T-cell (primary cell): ENCODE measurements at regions not wholly inside any gene's neighbourhood (a gene's known extent, or its start where the extent isn't known, plus 50 kb on each side); places are given as distances from the start of the nearest gene placed in this dataset.

Experiments used
- ATAC-seq, 4 experiments: fragments of 200-7000 bp in 3 of 4; fragments of 150-1000 bp in 1 of 4; cut with Tn5 transposase; replicated peaks in 1 of 4; 1 replicate in 3 of 4; 2 replicates in 1 of 4; pipeline ENCODE4 v1.10.0; 2021; ENCODE audit warnings: moderate library complexity in 3 of 4, mild to moderate bottlenecking in 2 of 4, moderate number of reproducible peaks in 1 of 4
- CTCF ChIA-PET, 2 donors: fragments of 300-600 bp; sonication (Branson Sonifier 250); formaldehyde crosslinking; loops; one replicate each; lab custom pipeline; 2022; ENCODE audit warnings: antibody characterized with exemption in 2 of 2; lab: Charles Lee
- POLR2A ChIA-PET, 2 donors: fragments of 300-600 bp; sonication (Branson Sonifier 250); formaldehyde crosslinking; loops; one replicate each; lab custom pipeline; 2022; ENCODE audit warnings: antibody characterized with exemption in 2 of 2; lab: Charles Lee
- DNase-seq, 35 experiments: peaks; one replicate each; pipeline versions ENCODE4 v3.0.0 to v3.0.0-alpha.2; 2013 to 2023
- H3K27ac ChIP-seq: one replicate; pipeline ENCODE4 v1.5.1; 2013; ENCODE audit warnings: low read length
- H3K27me3 ChIP-seq, 2 experiments: replicated peaks in 1 of 2; 1 replicate in 1 of 2; 2 replicates in 1 of 2; pipeline versions ENCODE4 v1.6.1 to v1.7.0; 2013; ENCODE audit warnings: low read length in 1 of 2, mixed read lengths in 1 of 2; ENCODE audit not compliant: control insufficient read depth in 2 of 2, insufficient read depth in 2 of 2; ENCODE audit errors: extremely low read depth in 1 of 2
- H3K36me3 ChIP-seq, 2 donors: 1 replicate in 1 of 2; 2 replicates in 1 of 2; pipeline versions ENCODE4 v1.6.1 to v1.7.0; 2013; ENCODE audit warnings: low read length in 1 of 2; ENCODE audit not compliant: control insufficient read depth in 2 of 2, insufficient read depth in 1 of 2; ENCODE audit errors: extremely low read depth in 1 of 2
- H3K4me1 ChIP-seq, 2 experiments: 1 replicate in 1 of 2; 2 replicates in 1 of 2; pipeline versions ENCODE4 v1.6.1 to v1.7.0; 2013; ENCODE audit warnings: low read length in 2 of 2, mixed read lengths in 1 of 2; ENCODE audit not compliant: insufficient read depth in 2 of 2, control insufficient read depth in 1 of 2; ENCODE audit errors: extremely low read depth in 1 of 2
- H3K4me3 ChIP-seq, 2 donors: 1 replicate in 1 of 2; 2 replicates in 1 of 2; pipeline versions ENCODE4 v1.5.1 to v1.7.0; 2013; ENCODE audit warnings: mild to moderate bottlenecking in 2 of 2, low read length in 1 of 2, moderate library complexity in 1 of 2; ENCODE audit not compliant: control insufficient read depth in 1 of 2; ENCODE audit errors: extremely low read depth in 1 of 2
- H3K9me3 ChIP-seq: 2 replicates; pipeline ENCODE4 v1.7.0; 2013
- H3K27ac Mint-ChIP-seq, 2 donors: one replicate each; pipeline ENCODE4 v1.8.0; 2020 to 2021; ENCODE audit warnings: mild to moderate bottlenecking in 2 of 2, mixed read lengths in 2 of 2
- H3K27me3 Mint-ChIP-seq, 2 donors: one replicate each; pipeline ENCODE4 v1.8.0; 2021 to 2022; ENCODE audit warnings: mixed read lengths in 2 of 2
- H3K36me3 Mint-ChIP-seq: one replicate; pipeline ENCODE4 v1.8.0; 2021; ENCODE audit warnings: mixed read lengths
- H3K4me1 Mint-ChIP-seq, 3 donors: one replicate each; pipeline ENCODE4 v1.8.0; 2020 to 2022; ENCODE audit warnings: mixed read lengths in 3 of 3, mild to moderate bottlenecking in 1 of 3
- H3K4me3 Mint-ChIP-seq, 3 donors: one replicate each; pipeline ENCODE4 v1.8.0; 2020 to 2022; ENCODE audit warnings: mild to moderate bottlenecking in 3 of 3, mixed read lengths in 3 of 3, moderate library complexity in 3 of 3
- H3K9me3 Mint-ChIP-seq, 3 donors: one replicate each; pipeline ENCODE4 v1.8.0; 2020 to 2022; ENCODE audit warnings: mixed read lengths in 3 of 3
- WGBS: methylation state at CpG from one replicate; pipeline ENCODE4 v1.1.5; 2013; ENCODE audit warnings: missing lambda C conversion rate; ENCODE audit not compliant: insufficient coverage; 5-methylcytosine and 5-hydroxymethylcytosine counted together

DNA sequence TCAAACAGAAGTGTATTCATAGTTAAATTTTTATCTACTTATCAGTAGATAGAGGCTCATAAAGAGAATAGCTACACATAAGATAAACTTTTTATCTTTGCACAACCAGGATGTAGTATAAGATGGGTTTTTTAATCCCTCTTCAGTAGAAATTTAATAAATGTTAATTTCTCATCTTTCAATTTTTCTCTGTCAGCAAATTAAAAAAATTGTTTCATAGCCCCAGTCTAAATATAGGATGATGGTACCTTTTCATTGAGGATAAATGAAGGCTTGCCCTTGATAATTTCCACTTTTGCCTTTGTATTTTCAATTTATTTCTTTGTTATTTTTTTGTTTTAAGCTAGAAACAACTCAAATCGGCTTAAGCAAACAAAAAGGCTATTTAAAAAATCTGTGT lies 251.2 kb upstream of the NOX3 start:
- ChIA-PET POLR2A (no interaction called here), CTCF (no interaction called here)
- Histone ChIP-seq H3K4me1 (no peaks in the 10 kb centered on the region), H3K27ac (no peak overlapping the region), H3K27me3 (peaks cover 0 to 3% of the 10 kb centered on the region in 2 experiments), H3K36me3 (no peaks in the 10 kb centered on the region), H3K4me3 (no peak overlapping the region), H3K9me3 (no peaks in the 10 kb centered on the region)
- DNase-seq (no peak), ATAC-seq (no peak)
- no peaks in the 10 kb centered on the region for H3K36me3 Mint-ChIP-seq
- peaks cover 0 to 4% of the 10 kb centered on the region in 2 donors for H3K27me3 Mint-ChIP-seq
- H3K9me3 Mint-ChIP-seq = no peaks in the 10 kb centered on the region
- no peak overlapping the region for H3K27ac Mint-ChIP-seq
- no peaks in the 10 kb centered on the region for H3K4me1 Mint-ChIP-seq
- WGBS = no CpG with 5 or more reads among the region's 1 CpG
- H3K4me3 Mint-ChIP-seq = no peak overlapping the region

DNA sequence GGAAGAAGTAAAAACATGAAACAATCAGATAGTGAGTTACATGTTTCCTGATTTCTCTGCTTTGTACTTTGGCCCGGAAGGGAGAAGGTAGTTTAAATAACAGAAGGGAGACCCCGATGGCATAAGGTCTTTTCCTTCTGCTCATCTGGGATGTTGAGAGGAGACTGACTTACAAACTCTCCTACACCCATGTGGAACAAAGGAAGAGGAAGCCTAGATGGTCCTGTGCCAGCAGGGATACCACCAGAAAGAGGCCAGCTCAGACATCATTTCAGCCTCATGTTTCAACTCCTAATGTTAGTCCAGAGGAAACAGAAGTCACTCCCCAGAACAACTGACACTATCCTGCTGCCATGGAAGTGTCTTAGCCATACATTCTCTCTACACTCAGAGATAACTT lies 250.7 kb upstream of the NOX3 start:
- Histone ChIP-seq H3K9me3 (no peaks in the 10 kb centered on the region), H3K4me3 (no peak overlapping the region), H3K27me3 (peaks cover 0 to 3% of the 10 kb centered on the region in 2 experiments), H3K27ac (no peak overlapping the region), H3K4me1 (no peaks in the 10 kb centered on the region), H3K36me3 (no peaks in the 10 kb centered on the region)
- no peak overlapping the region for H3K4me3 Mint-ChIP-seq
- no CpG with 5 or more reads among the region's 2 CpGs for WGBS
- H3K27ac Mint-ChIP-seq = no peak overlapping the region
- H3K9me3 Mint-ChIP-seq = no peaks in the 10 kb centered on the region
- ATAC-seq (no peak), DNase-seq (no peak)
- ChIA-PET POLR2A (no interaction called here), CTCF (no interaction called here)
- H3K4me1 Mint-ChIP-seq = no peaks in the 10 kb centered on the region
- peaks cover 0 to 4% of the 10 kb centered on the region in 2 donors for H3K27me3 Mint-ChIP-seq
- no peaks in the 10 kb centered on the region for H3K36me3 Mint-ChIP-seq

DNA sequence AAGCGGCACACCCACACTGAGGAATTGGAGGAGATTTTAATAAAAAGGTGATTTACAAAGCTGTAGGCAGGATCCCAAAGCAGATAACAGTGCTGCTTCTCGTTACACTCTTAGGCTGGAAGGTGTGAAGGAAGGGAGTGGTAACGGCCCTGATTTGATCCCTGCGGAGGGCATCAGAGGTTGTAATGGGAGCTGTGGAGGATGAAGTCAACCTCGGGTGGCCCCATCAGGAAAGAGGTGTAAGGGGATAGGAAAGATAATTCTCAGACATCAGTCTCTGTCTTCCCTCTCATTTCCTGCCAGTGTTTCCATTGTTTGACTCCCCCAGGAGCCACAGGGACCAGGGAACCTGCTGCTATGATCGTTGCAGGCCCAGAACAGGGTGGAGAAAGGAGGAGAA lies 245.7 kb upstream of the NOX3 start:
- ChIA-PET CTCF (no interaction called here), POLR2A (no interaction called here)
- Histone ChIP-seq H3K9me3 (no peaks in the 10 kb centered on the region), H3K27ac (no peak overlapping the region), H3K27me3 (no peaks in the 10 kb centered on the region), H3K4me1 (no peaks in the 10 kb centered on the region), H3K36me3 (no peaks in the 10 kb centered on the region), H3K4me3 (no peak overlapping the region)
- ATAC-seq (no peak), DNase-seq (no peak)
- H3K36me3 Mint-ChIP-seq = no peaks in the 10 kb centered on the region
- no peaks in the 10 kb centered on the region for H3K4me1 Mint-ChIP-seq
- H3K27me3 Mint-ChIP-seq = peaks cover 0 to 4% of the 10 kb centered on the region in 2 donors
- no peaks in the 10 kb centered on the region for H3K9me3 Mint-ChIP-seq
- WGBS = 73% methylated on average over 3 of the region's 6 CpGs
- no peak overlapping the region for H3K27ac Mint-ChIP-seq
- H3K4me3 Mint-ChIP-seq = no peak overlapping the region

DNA sequence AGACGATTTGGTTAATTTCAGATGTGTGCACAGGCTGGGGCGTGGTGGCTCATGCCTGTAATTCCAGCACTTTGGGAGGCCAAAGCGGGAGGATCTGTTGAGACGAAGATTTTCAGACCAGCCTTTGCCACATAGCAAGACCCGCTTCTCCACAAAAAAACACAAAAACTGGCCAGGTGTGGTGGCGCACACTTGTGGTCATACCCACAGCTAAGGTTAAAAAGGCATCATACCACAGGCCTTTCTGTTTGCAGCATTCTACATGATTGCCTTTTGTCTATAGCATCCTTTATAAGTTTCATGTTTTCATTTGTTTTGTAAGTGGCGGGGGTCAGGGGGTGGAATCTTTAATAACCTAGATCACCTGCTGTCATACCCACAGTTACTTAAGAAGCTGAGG lies 239.9 kb upstream of the NOX3 start:
- ChIA-PET CTCF (no interaction called here), POLR2A (no interaction called here)
- Mint-ChIP-seq H3K4me3 (no peak overlapping the region), H3K9me3 (no peaks in the 10 kb centered on the region), H3K27me3 (no peaks in the 10 kb centered on the region), H3K4me1 (no peaks in the 10 kb centered on the region), H3K27ac (no peak overlapping the region), H3K36me3 (no peaks in the 10 kb centered on the region)
- H3K27ac ChIP-seq = no peak overlapping the region
- no peaks in the 10 kb centered on the region for H3K27me3 ChIP-seq
- H3K36me3 ChIP-seq = no peaks in the 10 kb centered on the region
- no peak for DNase-seq
- no peak for ATAC-seq
- H3K4me3 ChIP-seq = no peak overlapping the region
- no peaks in the 10 kb centered on the region for H3K4me1 ChIP-seq
- H3K9me3 ChIP-seq = no peaks in the 10 kb centered on the region
- 83% methylated on average over 4 of the region's 7 CpGs for WGBS

- no peaks in the 10 kb centered on the region for H3K36me3 Mint-ChIP-seq
- CTCF ChIA-PET = no interaction called here
- H3K4me3 ChIP-seq = no peak overlapping the region
- POLR2A ChIA-PET = no interaction called here
- no peaks in the 10 kb centered on the region for H3K27me3 Mint-ChIP-seq
- H3K27me3 ChIP-seq = no peaks in the 10 kb centered on the region
- no peak for DNase-seq
- no peaks in the 10 kb centered on the region for H3K36me3 ChIP-seq
- no peaks in the 10 kb centered on the region for H3K4me1 Mint-ChIP-seq
- 92% methylated on average over 2 of the region's 3 CpGs for WGBS
- H3K9me3 ChIP-seq = no peaks in the 10 kb centered on the region
- H3K27ac Mint-ChIP-seq = no peak overlapping the region
- H3K9me3 Mint-ChIP-seq = no peaks in the 10 kb centered on the region
- ATAC-seq = no peak
- no peak overlapping the region for H3K27ac ChIP-seq
- H3K4me3 Mint-ChIP-seq = no peak overlapping the region
- no peaks in the 10 kb centered on the region for H3K4me1 ChIP-seq
These were observed 238.8 kb upstream of the NOX3 start for GRCh38 chr6:155694419-155694790.

- no peaks in the 10 kb centered on the region for H3K36me3 ChIP-seq
- POLR2A ChIA-PET = no interaction called here
These were observed 238.2 kb upstream of the NOX3 start for GRCh38 chr6:155693573-155694418.

More at GRCh38 chr6:155693573-155694418, 238.2 kb upstream of the NOX3 start:
- Mint-ChIP-seq H3K4me1 (no peaks in the 10 kb centered on the region), H3K27me3 (no peaks in the 10 kb centered on the region), H3K36me3 (no peaks in the 10 kb centered on the region), H3K27ac (no peak overlapping the region), H3K4me3 (no peak overlapping the region), H3K9me3 (no peaks in the 10 kb centered on the region)
- Histone ChIP-seq H3K9me3 (no peaks in the 10 kb centered on the region), H3K4me3 (no peak overlapping the region), H3K27ac (no peak overlapping the region), H3K4me1 (no peaks in the 10 kb centered on the region), H3K27me3 (no peaks in the 10 kb centered on the region)
- 57% methylated on average over 1 of the region's 10 CpGs for WGBS
- no peak for ATAC-seq
- no peak for DNase-seq
- CTCF ChIA-PET = no interaction called here
